H1 (cell line): ENCODE measurements at regions not wholly inside any gene's neighbourhood (a gene's known extent, or its start where the extent isn't known, plus 50 kb on each side); places are given as distances from the start of the nearest gene placed in this dataset.

Experiments used
- CHD7 ChIP-seq: fragments of 300-600 bp; sonication (generic); IDR thresholded peaks from 2 replicates; pipeline ENCODE4 v1.7.1; 2012; ENCODE audit warnings: low read length, moderate library complexity, mild to moderate bottlenecking, inconsistent platforms; ENCODE audit not compliant: insufficient replicate concordance
- KDM1A ChIP-seq: fragments of 200-600, 300-600 bp; sonication (generic); IDR thresholded peaks from 2 replicates; pipeline ENCODE4 v1.7.1; 2016; ENCODE audit warnings: mild to moderate bottlenecking, low read length, borderline replicate concordance
- MAFK ChIP-seq: IDR thresholded peaks from 2 replicates; pipeline ENCODE4 v1.6.1; 2012; ENCODE audit warnings: low read depth, mild to moderate bottlenecking, improper control_type of control experiment, low read length
- PHF8 ChIP-seq: fragments of 200-600 bp; sonication (generic); conservative IDR thresholded peaks from 2 replicates; pipeline ENCODE4 v1.7.1; 2012; ENCODE audit warnings: low read depth, mild to moderate bottlenecking, inconsistent platforms, low read length, moderate library complexity
- POLR2AphosphoS5 ChIP-seq: IDR thresholded peaks from 2 replicates; pipeline ENCODE4 v1.6.1; 2011; ENCODE audit warnings: low read depth, low read length
- RAD21 ChIP-seq, 2 experiments: IDR thresholded peaks in 1 of 2; conservative IDR thresholded peaks in 1 of 2; 2 replicates each; pipeline ENCODE4 v1.6.1; 2011; ENCODE audit warnings: low read depth in 2 of 2, low read length in 2 of 2, improper control_type of control experiment in 1 of 2, inconsistent platforms in 1 of 2, mild to moderate bottlenecking in 1 of 2, moderate library complexity in 1 of 2
- RBBP5 ChIP-seq: IDR thresholded peaks from 2 replicates; pipeline ENCODE4 v1.7.1; 2012; ENCODE audit warnings: low read depth, mild to moderate bottlenecking, inconsistent platforms, low read length, moderate library complexity, borderline replicate concordance
- SP2 ChIP-seq: IDR thresholded peaks from 2 replicates; pipeline ENCODE4 v1.6.1; 2012; ENCODE audit warnings: mild to moderate bottlenecking, low read length, inconsistent platforms
- SP4 ChIP-seq: IDR thresholded peaks from 2 replicates; pipeline ENCODE4 v1.6.1; 2012; ENCODE audit warnings: low read length, inconsistent platforms
- TBP ChIP-seq: IDR thresholded peaks from 2 replicates; pipeline ENCODE4 v1.6.1; 2011; ENCODE audit warnings: low read depth, low read length, improper control_type of control experiment
- TCF12 ChIP-seq: IDR thresholded peaks from 2 replicates; pipeline ENCODE4 v1.6.1; 2011; ENCODE audit warnings: low read depth, mild to moderate bottlenecking, low read length
- USF2 ChIP-seq: IDR thresholded peaks from 2 replicates; pipeline ENCODE4 v1.6.1; 2011; ENCODE audit warnings: low read length, improper control_type of control experiment

- TF ChIP-seq CHD7: no peak
- TF ChIP-seq RAD21 (IDR thresholded peaks at IDR 0.05 in 1 of 2, conservative IDR thresholded peaks at IDR 0.05 in 1 of 2; ENCODE audit: low read depth in 2 of 2, low read length in 2 of 2): no peak
- no peak for TF ChIP-seq KDM1A
- no peak for TF ChIP-seq TCF12
- TF ChIP-seq MAFK: no peak
- no peak for TF ChIP-seq POLR2AphosphoS5
- TF ChIP-seq SP4: no peak
- no peak for TF ChIP-seq USF2
- no peak for TF ChIP-seq RBBP5
- TF ChIP-seq PHF8: no peak
- TF ChIP-seq TBP: no peak
- TF ChIP-seq SP2: no peak
Measured at GRCh38 chr6:94899191-94899590, 678.1 kb upstream of the MANEA start (continued).
